ENCODE measurements at regions not wholly inside any gene's neighbourhood (a gene's known extent, or its start where the extent isn't known, plus 50 kb on each side); places are given as distances from the start of the nearest gene placed in this dataset.

DNA sequence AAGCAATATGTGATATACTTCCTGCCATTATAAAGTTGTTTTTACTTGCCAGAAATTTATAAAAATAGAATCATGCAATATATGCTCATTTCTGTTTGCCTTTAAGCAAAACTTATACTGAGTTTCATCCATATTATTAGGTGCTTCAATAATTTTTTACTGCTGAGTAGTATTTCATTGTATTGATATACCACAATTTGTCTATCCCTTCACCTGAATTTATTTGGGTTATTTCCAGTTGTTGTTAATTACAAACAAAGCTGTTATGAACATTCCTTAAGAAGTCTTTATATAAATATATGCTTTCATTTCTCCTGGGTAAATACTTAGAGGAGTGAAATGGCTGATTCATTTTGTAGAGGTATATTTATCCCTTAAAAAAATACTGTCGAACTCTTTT lies 864.1 kb downstream of the HACE1 start:
- DNase-seq (ENCODE audit: extremely low read depth in 1 of 2, low read depth in 1 of 2), result no peak

DNA sequence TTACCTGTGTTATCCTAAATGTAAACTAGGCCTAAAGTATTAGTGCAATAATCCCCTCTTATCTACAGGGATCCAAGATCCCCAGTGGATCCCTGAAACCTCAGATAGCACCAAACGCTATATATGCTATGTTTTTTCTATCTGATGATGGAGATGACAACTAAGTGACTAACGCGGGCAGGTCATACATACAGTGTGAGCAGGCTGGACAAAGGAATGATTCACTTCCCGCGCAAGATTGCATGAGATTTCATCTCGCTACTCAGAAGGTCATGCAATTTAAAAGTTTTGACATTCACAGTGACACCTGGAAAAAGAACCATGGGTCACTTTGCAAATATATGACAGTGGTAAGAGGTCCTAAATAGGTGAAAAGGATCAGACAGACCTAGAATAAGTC lies 875.9 kb downstream of the HACE1 start:
- no peak for DNase-seq (ENCODE audit: extremely low read depth in 1 of 2, low read depth in 1 of 2)

DNA sequence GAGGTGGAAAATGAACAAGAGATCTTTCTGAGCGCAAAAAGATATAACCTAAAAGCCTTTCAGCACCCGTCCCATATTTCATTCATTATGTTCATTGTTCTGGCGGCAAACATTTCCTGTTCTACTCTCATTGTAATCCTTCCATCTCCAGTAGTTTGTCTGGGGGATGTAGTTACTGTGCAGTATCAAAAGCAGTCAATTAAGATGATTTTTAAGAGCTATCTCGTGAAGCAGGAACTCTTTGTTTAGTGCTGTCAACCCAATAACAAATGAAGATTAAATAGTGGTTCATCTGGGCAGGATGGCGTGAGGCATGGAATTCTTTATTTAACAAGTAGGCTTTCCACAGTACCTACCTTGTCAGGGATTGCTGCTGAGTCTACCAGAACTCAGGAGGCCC lies 876.7 kb downstream of the HACE1 start:
- no peak for DNase-seq (ENCODE audit: extremely low read depth in 1 of 2, low read depth in 1 of 2)

DNA sequence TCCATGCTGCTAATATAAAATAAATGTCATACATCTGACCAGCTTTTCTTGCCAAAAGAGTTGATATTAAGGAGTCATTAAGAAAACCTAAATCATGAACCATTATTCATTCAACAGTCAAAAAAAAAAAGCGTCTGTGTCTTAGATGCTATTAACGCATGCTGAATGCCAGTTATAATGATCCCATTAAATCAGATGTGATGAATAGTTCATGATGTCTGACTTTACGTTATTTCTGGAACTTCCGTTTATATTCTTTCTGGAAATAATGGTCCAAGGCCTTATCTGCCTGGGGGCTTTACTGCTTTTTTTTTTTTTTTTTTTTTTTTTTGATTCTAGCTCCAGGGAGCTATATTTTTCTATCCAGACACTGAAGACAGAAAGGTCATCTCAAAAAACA lies 877.1 kb downstream of the HACE1 start:
- no peak for DNase-seq (ENCODE audit: extremely low read depth in 1 of 2, low read depth in 1 of 2)

DNA sequence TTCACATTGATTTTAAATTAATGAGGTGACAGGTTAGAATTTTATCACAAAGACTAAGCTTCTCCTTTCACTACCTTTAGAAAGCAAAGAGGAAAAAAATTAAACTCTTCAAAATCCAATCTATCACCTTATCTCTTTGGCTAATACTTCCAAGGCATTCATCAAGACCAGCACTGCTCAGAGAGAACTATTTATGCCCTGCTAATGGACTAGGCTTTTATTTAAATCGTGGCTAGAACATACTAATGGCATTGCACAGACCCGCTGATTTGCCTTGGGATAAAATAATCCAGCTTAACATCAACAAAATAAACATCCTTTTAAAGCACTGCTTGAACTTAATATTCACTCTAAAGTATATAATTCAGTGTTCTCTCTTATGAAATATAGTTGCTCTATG lies 880.4 kb downstream of the HACE1 start:
- no peak for DNase-seq (ENCODE audit: extremely low read depth in 1 of 2, low read depth in 1 of 2)

DNA sequence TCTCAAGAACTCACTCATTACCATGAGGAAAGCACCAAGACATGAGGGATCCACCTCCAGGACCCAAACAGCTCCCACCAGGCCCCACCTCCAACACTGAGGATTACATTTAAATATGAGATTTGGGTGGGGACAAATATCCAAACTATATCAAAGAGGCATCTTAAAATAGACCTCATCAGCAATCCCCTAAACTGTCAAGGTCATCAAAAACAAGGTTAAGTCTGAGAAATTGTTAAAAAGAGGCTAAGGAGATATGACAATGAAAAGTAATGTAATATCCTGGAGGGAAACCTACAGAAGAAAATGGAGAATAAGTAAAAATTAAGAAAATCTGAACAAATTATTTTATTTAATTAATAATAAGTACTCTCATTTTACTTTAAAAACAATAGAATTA lies 922.3 kb downstream of the HACE1 start:
- DNase-seq (ENCODE audit: extremely low read depth in 1 of 2, low read depth in 1 of 2), result no peak

DNA sequence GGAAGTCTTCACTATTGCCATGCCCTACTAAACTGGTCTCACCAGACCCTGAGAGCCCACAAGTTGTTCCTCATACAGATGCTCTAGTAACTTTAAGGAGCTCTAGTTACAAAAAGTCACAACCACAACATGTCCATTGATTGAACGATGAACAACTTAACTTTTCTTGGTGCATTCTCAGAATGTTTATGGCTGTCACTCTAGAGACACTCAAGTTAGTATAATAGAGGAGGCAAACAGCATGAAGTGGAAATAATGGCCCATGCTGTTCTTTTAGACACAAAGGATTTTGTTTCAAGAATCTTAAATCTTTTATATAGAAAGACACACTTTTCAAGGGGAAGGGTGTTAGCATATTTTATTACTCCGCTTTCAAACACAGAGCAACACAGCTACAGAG lies 934.4 kb downstream of the HACE1 start:
- no peak for DNase-seq (ENCODE audit: extremely low read depth in 1 of 2, low read depth in 1 of 2)

DNA sequence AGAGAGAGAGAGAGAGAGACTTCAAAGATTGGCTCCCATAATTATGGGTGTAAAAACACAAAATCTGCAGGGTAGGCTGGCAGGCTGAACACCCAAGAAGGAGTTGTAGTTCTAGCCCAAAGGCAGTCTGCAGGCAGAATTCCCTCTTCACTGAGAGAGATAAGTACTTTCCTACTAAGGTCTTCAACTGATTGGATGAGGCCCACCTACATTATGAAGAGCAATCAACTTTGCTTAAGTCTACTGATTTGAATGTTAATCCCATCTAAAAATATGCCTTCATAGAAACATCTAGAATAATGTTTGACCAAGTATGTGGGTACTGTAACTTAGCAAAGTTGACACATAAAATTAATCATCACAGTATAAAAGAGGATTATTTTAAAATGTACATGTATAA lies 949.7 kb downstream of the HACE1 start:
- no peak for DNase-seq (ENCODE audit: extremely low read depth in 1 of 2, low read depth in 1 of 2)

DNA sequence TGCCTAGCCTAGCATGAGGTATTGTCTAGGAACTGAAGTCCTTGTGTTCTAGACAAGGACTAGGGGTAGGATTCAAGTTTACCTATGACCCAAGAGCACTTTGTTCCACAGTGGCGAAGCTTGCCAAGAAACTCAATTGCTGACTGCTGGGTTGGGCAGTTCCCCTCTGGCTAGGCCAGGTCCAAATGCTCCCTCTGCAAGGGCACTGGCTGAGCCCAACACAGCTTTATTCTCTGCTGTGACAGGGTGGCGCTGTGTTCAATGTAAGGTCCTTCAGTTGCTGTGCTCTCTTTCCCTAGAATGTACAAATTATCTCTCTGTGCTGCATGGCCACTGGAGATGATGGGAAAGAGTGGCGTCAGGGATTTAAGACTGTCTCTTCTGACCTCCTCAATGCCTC lies 950.8 kb downstream of the HACE1 start:
- DNase-seq (ENCODE audit: extremely low read depth in 1 of 2, low read depth in 1 of 2), result no peak

DNA sequence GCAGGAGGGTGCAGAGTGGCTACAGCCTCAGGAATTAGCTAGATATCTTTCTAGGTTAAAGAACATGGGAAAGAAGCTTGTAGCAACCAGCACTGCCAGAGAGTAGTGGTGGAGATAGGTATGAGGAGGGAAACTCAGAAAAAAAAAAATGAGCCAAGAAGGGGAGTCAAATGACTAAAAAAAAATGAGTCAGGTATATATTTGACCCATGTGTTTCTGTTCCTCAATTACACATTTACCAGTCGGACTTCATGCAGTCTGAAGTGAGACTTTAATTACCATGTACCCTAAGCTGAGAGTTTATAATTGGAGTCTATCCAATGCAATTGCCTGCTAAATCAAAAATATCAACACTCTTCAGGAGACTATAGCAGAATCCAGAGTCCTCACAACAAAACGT lies 964.6 kb downstream of the HACE1 start:
- no peak for DNase-seq (ENCODE audit: extremely low read depth in 1 of 2, low read depth in 1 of 2)

DNA sequence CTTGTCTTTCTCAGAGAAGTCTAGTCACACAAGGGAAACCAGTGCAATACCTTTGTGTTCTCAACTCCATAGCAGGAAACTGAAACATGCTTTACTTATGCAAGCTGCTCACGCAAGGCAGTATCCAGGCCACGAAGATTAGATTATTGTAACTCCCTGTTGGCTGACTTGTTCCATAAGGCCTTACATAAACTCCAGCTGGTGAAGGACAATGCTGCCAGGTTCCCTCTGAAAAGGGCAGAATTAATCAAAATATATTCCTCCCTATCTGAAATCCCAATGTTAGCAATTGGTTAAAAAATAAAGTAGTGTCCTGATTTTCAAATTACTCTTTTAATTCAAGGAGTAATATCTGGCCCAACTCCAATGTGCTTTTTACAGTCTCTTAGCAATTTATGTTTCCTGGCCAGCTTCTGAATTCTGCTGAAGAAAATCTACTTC lies 966.6 kb downstream of the HACE1 start:
- no peak for DNase-seq (ENCODE audit: extremely low read depth in 1 of 2, low read depth in 1 of 2)

DNA sequence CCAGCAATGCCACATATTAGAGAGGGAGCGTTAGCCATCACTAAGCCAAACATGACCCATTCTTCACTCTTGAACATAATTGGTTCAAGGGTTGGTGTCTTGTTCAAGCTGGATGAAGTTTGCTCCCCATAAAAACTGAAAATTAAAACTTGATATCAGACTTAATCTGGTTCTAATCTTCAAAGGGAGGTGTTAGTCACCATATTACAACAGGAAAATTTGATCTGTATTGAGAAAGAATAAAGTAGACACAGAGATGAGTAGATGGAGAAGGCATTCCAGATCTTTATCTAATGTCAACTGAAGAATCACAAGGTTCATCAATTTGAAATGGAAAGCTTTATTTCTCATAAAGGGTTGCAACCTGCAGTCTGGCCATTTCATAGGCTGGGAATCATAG lies 972.8 kb downstream of the HACE1 start:
- DNase-seq (ENCODE audit: extremely low read depth in 1 of 2, low read depth in 1 of 2), result no peak

DNA sequence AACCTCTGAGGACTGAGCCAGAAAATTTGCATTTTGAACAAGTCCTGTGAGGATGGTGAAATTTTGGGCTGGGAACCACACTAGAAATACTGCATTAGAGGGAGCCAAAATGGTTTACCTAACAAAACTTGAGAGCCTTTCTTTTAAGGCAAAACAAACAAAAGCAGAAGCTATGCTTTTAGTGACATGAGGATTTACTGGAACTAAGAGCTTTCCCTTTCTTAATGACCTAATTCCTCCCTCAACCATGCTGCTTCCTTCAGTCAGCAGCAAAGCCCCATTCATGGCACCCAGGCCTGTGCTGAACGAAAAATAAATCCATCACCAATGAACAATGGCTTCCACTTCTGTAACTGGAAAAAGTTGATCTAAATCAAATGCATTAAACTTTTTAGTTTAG lies 974.3 kb downstream of the HACE1 start:
- no peak for DNase-seq (ENCODE audit: extremely low read depth in 1 of 2, low read depth in 1 of 2)

DNA sequence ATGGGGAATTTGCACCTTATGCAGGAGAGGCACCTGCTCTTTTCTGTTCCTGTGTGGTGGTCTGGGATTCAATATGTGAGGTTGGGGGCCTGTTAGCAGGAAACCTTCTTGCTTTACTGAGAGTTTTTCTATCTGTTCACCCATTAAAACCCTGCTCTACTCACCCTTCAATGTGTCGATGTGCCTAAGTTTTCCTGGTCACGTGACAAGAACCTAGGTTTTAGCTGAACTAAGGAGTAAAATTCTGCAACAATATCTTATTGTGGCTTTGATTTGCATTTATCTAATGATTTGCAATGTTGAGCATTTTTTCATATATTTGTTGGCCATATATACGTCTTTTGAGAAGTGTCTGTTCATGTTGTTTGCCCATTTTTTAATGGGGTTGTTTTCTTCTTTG lies 979.9 kb downstream of the HACE1 start:
- no peak for DNase-seq (ENCODE audit: extremely low read depth in 1 of 2, low read depth in 1 of 2)

DNA sequence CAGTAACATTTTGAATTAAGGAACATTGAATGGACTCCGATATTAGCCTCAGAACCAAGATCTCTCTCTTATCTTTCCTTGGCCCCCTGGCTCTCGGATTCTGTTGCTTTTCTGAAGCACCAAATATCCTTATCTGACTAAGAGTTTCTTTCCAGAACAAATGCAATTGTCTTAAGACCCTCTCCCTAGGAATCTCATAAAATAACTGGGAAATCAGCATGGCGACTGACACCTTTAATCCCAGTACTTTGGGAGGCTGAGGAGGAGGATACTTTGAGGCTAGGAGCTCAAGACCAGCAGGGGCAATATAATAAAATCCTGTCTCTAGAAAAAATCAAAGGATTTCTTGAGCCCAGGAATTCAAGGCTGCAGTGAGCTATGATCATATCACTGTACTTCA lies 984.5 kb downstream of the HACE1 start:
- DNase-seq (ENCODE audit: extremely low read depth in 1 of 2, low read depth in 1 of 2), result no peak

DNA sequence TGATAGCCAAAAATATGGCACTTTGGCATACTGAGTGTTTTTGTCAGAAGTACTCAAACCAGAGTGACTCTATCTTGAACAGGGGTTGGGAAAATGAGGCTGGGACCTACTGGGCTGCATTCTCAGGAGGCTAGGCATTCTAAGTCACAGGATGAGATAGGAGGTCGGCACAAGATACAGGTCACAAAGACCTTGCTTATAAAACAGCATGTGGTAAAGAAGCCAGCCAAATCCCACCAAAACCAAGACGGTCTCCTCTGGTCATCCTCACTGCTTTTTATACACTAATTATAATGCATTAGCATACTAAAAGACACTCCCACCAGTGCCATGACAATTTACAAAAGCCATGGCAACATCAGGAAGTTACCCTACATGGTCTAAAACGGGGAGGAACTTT lies 985.1 kb downstream of the HACE1 start:
- DNase-seq (ENCODE audit: extremely low read depth in 1 of 2, low read depth in 1 of 2), result no peak

DNA sequence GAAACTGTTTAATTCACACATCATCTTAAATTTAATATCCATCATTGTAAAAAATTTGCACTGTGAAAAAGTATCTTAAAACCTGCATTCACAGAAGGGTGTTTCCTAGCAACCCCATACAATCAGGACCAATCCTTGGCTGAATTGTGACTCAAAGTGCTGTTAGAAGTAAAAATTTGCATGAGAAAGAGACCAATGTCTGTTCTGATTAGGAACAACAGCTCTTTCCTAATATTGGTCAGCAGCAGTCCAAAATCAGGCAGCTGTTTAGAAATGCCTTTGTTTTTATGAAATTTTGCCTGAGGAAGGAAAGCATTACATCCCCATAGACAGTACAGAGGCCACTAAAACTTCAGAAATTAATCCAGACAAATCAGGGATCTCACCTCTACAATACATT lies 987.0 kb downstream of the HACE1 start:
- DNase-seq (ENCODE audit: extremely low read depth in 1 of 2, low read depth in 1 of 2), result no peak

DNA sequence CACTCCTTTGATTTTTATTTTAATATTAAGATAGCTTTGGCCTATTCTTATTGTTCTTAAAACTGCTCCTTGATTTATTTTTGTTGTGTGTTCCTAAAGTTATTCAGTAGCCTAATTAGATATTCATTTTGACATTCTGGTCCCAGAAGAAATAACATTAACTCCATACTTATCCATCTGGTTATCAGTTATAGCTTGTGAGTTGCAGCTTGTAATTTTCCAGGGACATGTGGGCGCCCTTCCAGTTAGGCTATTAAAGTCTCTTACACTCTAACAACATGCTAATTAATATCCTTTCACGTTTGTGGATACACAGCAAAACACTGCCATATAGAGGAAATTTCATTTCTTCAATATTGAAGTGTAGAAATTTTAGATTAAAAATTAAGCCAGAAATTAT lies 987.5 kb downstream of the HACE1 start:
- DNase-seq (ENCODE audit: extremely low read depth in 1 of 2, low read depth in 1 of 2), result no peak

DNA sequence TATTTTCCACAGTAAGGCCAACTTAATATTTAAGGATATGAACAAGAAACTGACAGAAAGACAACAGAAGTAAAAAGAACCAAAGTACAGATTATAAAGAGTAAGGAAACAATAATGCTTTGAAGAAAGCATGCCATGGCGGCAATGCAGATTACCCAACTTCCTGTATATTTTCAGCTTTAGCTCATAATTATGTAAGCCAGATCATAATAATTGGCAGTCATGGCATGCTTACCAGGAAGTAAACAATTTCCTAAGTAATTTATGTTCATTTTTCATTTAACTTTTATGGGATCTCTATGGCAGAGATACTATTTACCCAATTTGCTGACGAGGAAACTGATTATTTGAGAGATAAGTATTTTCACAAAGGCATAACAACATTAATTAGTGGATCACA lies 988.7 kb downstream of the HACE1 start:
- DNase-seq (ENCODE audit: extremely low read depth in 1 of 2, low read depth in 1 of 2), result no peak

DNA sequence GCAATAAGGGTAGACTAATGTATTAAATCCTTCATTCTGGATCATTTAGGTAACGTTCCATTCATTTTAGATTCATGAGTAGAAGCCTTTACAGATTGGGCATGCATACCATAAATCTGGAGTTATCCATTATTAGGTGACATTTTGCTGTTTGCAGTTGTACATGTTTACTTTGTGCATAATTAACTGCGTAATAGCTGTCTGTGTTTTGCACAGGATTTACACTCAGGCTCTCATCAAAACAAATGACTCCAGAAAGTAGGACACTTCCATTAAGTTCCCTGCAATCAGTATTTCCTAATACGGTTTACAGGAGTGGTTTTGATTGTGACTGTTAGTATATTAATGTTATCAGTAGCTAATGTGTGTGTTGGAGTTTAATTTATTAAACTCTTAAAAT lies 997.4 kb downstream of the HACE1 start:
- no peak for DNase-seq (ENCODE audit: extremely low read depth in 1 of 2, low read depth in 1 of 2)

DNA sequence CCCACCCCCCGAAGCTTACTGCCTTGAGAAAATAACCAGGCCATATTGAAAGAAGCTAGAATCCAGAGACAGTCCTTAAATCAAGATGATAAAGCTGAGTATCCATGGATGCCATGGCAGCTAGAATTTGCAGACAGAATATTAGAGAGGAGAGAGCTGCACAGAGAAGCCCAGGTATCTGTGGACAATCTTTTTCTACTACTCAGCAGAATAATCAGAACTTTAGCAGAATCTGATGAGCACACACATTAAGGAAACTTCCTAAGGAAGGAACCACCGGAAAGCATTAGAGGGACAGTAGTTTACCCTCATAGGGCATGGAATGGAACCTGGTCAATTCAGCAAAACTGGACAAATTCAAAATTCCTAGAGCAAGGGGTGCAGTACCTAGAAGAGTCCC lies 1001.7 kb downstream of the HACE1 start:
- no peak for DNase-seq (ENCODE audit: extremely low read depth in 1 of 2, low read depth in 1 of 2)

DNA sequence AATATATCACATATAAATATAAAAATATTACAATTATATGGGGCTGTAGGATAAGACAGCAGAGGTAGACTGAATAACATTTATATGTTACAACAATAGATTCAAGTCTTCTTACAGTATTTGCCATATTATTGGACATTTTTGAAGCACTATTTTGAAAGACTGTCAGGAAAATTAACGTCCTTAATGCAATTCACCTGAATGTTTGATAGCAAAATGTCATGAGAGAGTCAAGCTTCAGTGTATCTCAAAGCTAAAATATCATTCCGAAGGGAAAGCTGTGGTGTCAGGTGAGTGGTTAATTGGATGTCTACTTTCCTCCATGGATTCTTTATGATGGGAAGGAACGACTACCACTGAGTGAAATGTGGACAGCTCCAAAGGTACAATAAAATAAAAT lies 1004.0 kb downstream of the HACE1 start:
- no peak for DNase-seq (ENCODE audit: extremely low read depth in 1 of 2, low read depth in 1 of 2)

DNA sequence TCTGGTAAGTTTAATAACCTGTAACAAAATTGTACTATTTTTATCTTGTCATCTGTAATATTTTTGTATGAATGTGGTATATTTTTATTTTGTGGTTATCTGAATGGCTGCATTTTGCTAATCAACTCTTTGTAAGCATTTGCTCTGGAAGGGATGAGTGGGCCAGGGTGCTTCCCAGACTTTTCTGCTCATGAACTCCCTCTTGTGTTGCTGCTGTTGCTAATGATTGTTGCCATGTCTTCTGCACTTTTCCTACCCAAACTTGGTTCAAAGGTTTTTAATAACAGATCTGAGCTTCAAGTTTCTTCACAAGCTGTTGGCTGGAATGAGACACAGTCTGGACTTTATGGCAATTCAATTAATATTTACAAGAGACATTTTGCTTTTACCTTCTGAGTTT lies 1005.7 kb downstream of the HACE1 start:
- DNase-seq (ENCODE audit: extremely low read depth in 1 of 2, low read depth in 1 of 2), result no peak

DNA sequence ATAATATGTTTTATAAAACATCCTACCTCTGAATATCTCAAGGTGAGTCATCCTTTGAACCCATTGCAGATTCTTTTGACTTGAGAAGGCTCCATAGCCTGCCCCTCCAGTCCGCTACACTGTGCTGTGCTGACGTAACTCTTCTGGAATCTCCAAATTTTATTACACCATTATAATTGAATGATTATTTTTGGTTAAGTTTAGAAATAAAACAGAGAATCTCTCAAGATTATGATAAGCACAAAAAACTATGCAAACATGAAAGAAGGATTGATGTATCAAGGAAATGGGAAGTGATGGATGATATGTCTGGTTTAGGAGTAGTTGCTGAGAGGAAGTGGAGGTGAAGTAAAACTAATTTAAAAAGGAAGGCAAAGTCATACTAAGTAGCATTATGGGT lies 1021.3 kb downstream of the HACE1 start:
- no peak for DNase-seq (ENCODE audit: extremely low read depth in 1 of 2, low read depth in 1 of 2)

Data from stimulated activated CD8-positive, alpha-beta memory T cell treated with anti-CD3 and anti-CD28 coated beads, Interleukin-7, amount 100 ng/mL, for 48 hours (primary cell).